NOMO-1 treated with DMSO at 0.1 percent for 48 hours (cell line): ENCODE measurements at regions not wholly inside any gene's neighbourhood (a gene's known extent, or its start where the extent isn't known, plus 50 kb on each side); places are given as distances from the start of the nearest gene placed in this dataset.

Source experiments
- DNase-seq: peaks from one replicate; lab custom pipeline; 2025; ENCODE audit not compliant: unreplicated experiment; lab: John Stamatoyannopoulos, UW

- DNase-seq, result no peak
Measured at GRCh38 chrX:110430293-110431076, 71.8 kb downstream of the RTL9 start.

GRCh38 chrX:110432091-110432905, 73.7 kb downstream of the RTL9 start:
- no peak for DNase-seq

GRCh38 chrX:110432906-110433215, 74.2 kb downstream of the RTL9 start:
- no peak for DNase-seq

- no peak for DNase-seq
Measured at GRCh38 chrX:110435196-110435595, 76.5 kb downstream of the RTL9 start.

GRCh38 chrX:110436523-110436922, 77.9 kb downstream of the RTL9 start:
- DNase-seq, result no peak

GRCh38 chrX:110437686-110438085, 79.0 kb downstream of the RTL9 start:
- no peak for DNase-seq

- DNase-seq, result peak; percentile 27
Measured at GRCh38 chrX:110440016-110440805, 81.6 kb downstream of the RTL9 start.

GRCh38 chrX:110442635-110443034, 84.0 kb downstream of the RTL9 start:
- DNase-seq, result peak; percentile 45

GRCh38 chrX:110444996-110445395, 86.3 kb downstream of the RTL9 start:
- DNase-seq, result no peak

- DNase-seq, result no peak
Measured at GRCh38 chrX:110448459-110448858, 89.8 kb downstream of the RTL9 start.

- DNase-seq, result no peak
Measured at GRCh38 chrX:110449312-110449711, 90.7 kb downstream of the RTL9 start.

- peak; percentile 62 for DNase-seq
Measured at GRCh38 chrX:110450050-110450449, 91.4 kb downstream of the RTL9 start.

GRCh38 chrX:110454336-110454735, 95.7 kb downstream of the RTL9 start:
- no peak for DNase-seq

- DNase-seq, result no peak
Measured at GRCh38 chrX:110462957-110463356, 104.3 kb downstream of the RTL9 start.

GRCh38 chrX:110466790-110467189, 108.1 kb downstream of the RTL9 start:
- no peak for DNase-seq

- DNase-seq, result no peak
Measured at GRCh38 chrX:110472265-110472664, 113.6 kb downstream of the RTL9 start.

- no peak for DNase-seq
Measured at GRCh38 chrX:110477593-110478228, 119.1 kb downstream of the RTL9 start.

GRCh38 chrX:110491846-110492620, 133.4 kb downstream of the RTL9 start:
- no peak for DNase-seq

GRCh38 chrX:110504947-110505346, 146.3 kb downstream of the RTL9 start:
- no peak for DNase-seq

GRCh38 chrX:110509755-110510532, 151.3 kb downstream of the RTL9 start:
- no peak for DNase-seq
